H1 (cell line): ENCODE measurements at regions not wholly inside any gene's neighbourhood (a gene's known extent, or its start where the extent isn't known, plus 50 kb on each side); places are given as distances from the start of the nearest gene placed in this dataset. TPM values are rescaled to one million over a fixed set of nuclear protein-coding genes. Genes with fewer than 3 reads are reported as not detected.

Experiments used
- CTCF ChIA-PET: fragments of 300-600 bp; sonication (Branson Sonifier 250); formaldehyde crosslinking; loops from one replicate; lab custom pipeline; 2021; ENCODE audit not compliant: partially characterized antibody; lab: Charles Lee
- POLR2A ChIA-PET: fragments of 300-600 bp; sonication (Branson Sonifier 250); formaldehyde crosslinking; loops from one replicate; lab custom pipeline; 2021; ENCODE audit warnings: inconsistent platforms; ENCODE audit not compliant: partially characterized antibody; lab: Charles Lee
- DNase-seq, 2 experiments: peaks; one replicate each; pipeline versions ENCODE4 v3.0.0 to v3.0.0-alpha.2; 2010 to 2022; ENCODE audit warnings: low spot score in 2 of 2, low read depth in 1 of 2, mixed read lengths in 1 of 2
- FAIRE-seq: peaks from 2 replicates; lab custom pipeline; 2011; peaks lifted over from hg19 to GRCh38; lab: Jason Lieb, UNC
- H2AFZ ChIP-seq: 2 replicates; pipeline ENCODE4 v1.8.1; 2012; ENCODE audit warnings: low read length, inconsistent platforms
- H2AK5ac ChIP-seq: 2 replicates; pipeline ENCODE4 v1.6.1; 2013; ENCODE audit warnings: low read depth, low read length
- H2BK120ac ChIP-seq: replicated peaks from 2 replicates; pipeline ENCODE3; 2013; ENCODE audit warnings: low read depth, low read length, inconsistent platforms
- H2BK12ac ChIP-seq: 2 replicates; pipeline ENCODE4 v1.6.1; 2013; ENCODE audit warnings: low read depth, low read length
- H2BK15ac ChIP-seq: 2 replicates; pipeline ENCODE4 v1.6.1; 2013; ENCODE audit warnings: low read length
- H2BK20ac ChIP-seq: 2 replicates; pipeline ENCODE4 v1.6.1; 2013; ENCODE audit warnings: low read length
- H2BK5ac ChIP-seq: 2 replicates; pipeline ENCODE4 v1.6.1; 2013; ENCODE audit warnings: low read depth, low read length
- H3K14ac ChIP-seq: 2 replicates; pipeline ENCODE4 v1.6.1; 2013; ENCODE audit warnings: inconsistent platforms; ENCODE audit not compliant: insufficient read length
- H3K18ac ChIP-seq: 2 replicates; pipeline ENCODE4 v1.6.1; 2013; ENCODE audit warnings: low read length; ENCODE audit errors: extremely low read depth
- H3K23ac ChIP-seq: 2 replicates; pipeline ENCODE4 v1.6.1; 2013; ENCODE audit warnings: inconsistent platforms; ENCODE audit not compliant: insufficient read length
- H3K23me2 ChIP-seq: 2 replicates; pipeline ENCODE4 v1.6.1; 2013; ENCODE audit warnings: low read depth, low read length
- H3K27ac ChIP-seq: 2 replicates; pipeline ENCODE4 v1.6.1; 2011; ENCODE audit warnings: low read depth, low read length, inconsistent platforms
- H3K27me3 ChIP-seq, 4 experiments: replicated peaks in 1 of 4; 1 replicate in 1 of 4; 2 replicates in 3 of 4; pipeline versions ENCODE4 v1.6.1 to v1.8.1; 2011 to 2013; ENCODE audit warnings: low read length in 3 of 4, mild to moderate bottlenecking in 3 of 4, inconsistent platforms in 2 of 4, mixed read lengths in 2 of 4, moderate library complexity in 1 of 4; ENCODE audit not compliant: control insufficient read depth in 3 of 4, insufficient read depth in 3 of 4; ENCODE audit errors: extremely low read depth in 1 of 4
- H3K36me3 ChIP-seq, 4 experiments: 2 replicates each; pipeline versions ENCODE4 v1.6.1 to v1.8.1; 2011 to 2013; ENCODE audit warnings: mild to moderate bottlenecking in 4 of 4, low read length in 3 of 4, moderate library complexity in 2 of 4, control low read depth in 1 of 4, inconsistent platforms in 1 of 4; ENCODE audit not compliant: insufficient read depth in 4 of 4, control insufficient read depth in 2 of 4
- H3K4ac ChIP-seq: replicated peaks from 2 replicates; pipeline ENCODE3; 2013; ENCODE audit warnings: low read length, low read depth, mixed read lengths, inconsistent platforms; ENCODE audit not compliant: insufficient read length
- H3K4me1 ChIP-seq, 4 experiments: replicated peaks in 1 of 4; 1 replicate in 1 of 4; 2 replicates in 3 of 4; pipeline versions ENCODE4 v1.6.1 to v1.8.1; 2011 to 2013; ENCODE audit warnings: low read length in 3 of 4, inconsistent platforms in 2 of 4, mixed read lengths in 1 of 4; ENCODE audit not compliant: insufficient read depth in 4 of 4, control insufficient read depth in 3 of 4
- H3K4me2 ChIP-seq, 2 experiments: 2 replicates each; pipeline versions ENCODE4 v1.6.1 to v1.8.1; 2011 to 2013; ENCODE audit warnings: low read depth in 2 of 2, low read length in 2 of 2, control low read depth in 1 of 2, inconsistent platforms in 1 of 2, mild to moderate bottlenecking in 1 of 2; ENCODE audit not compliant: insufficient read depth in 1 of 2
- H3K4me3 ChIP-seq, 4 experiments: fragments of 200-600, 300-600 bp in 1 of 4; sonication (generic), shearing (Covaris generic), sonication (Bioruptor Twin) in 1 of 4; 2 replicates each; pipeline versions ENCODE4 v1.5.1 to v1.8.1; 2011 to 2016; ENCODE audit warnings: low read length in 4 of 4, low read depth in 3 of 4, control low read depth in 2 of 4, inconsistent platforms in 2 of 4, mild to moderate bottlenecking in 2 of 4, mixed read lengths in 1 of 4, moderate library complexity in 1 of 4; ENCODE audit not compliant: insufficient read depth in 2 of 4; ENCODE audit errors: extremely low read depth in 1 of 4
- H3K56ac ChIP-seq: replicated peaks from 2 replicates; pipeline ENCODE3; 2013; ENCODE audit warnings: low read depth, mild to moderate bottlenecking, mixed read lengths, low read length, inconsistent platforms; ENCODE audit not compliant: insufficient read length
- H3K79me1 ChIP-seq: 2 replicates; pipeline ENCODE4 v1.6.1; 2013; ENCODE audit warnings: low read depth, low read length, control low read depth
- H3K79me2 ChIP-seq, 2 experiments: 2 replicates each; pipeline versions ENCODE4 v1.6.1 to v1.8.1; 2012 to 2013; ENCODE audit warnings: low read length in 2 of 2, mild to moderate bottlenecking in 2 of 2, inconsistent platforms in 1 of 2; ENCODE audit not compliant: insufficient read depth in 2 of 2, control insufficient read depth in 1 of 2
- H3K9ac ChIP-seq, 4 experiments: replicated peaks in 1 of 4; 1 replicate in 1 of 4; 2 replicates in 3 of 4; pipeline versions ENCODE4 v1.6.1 to v1.8.1; 2011 to 2013; ENCODE audit warnings: low read depth in 3 of 4, low read length in 3 of 4, control low read depth in 2 of 4, mild to moderate bottlenecking in 2 of 4, moderate library complexity in 2 of 4, inconsistent platforms in 1 of 4; ENCODE audit errors: extremely low read depth in 1 of 4
- H3K9me3 ChIP-seq, 2 experiments: 2 replicates each; pipeline versions ENCODE4 v1.6.1 to v1.8.1; 2012 to 2013; ENCODE audit warnings: mild to moderate bottlenecking in 2 of 2, moderate library complexity in 2 of 2, control low read depth in 1 of 2, inconsistent platforms in 1 of 2, low read depth in 1 of 2, low read length in 1 of 2, mixed read lengths in 1 of 2; ENCODE audit not compliant: insufficient read depth in 2 of 2
- H4K20me1 ChIP-seq, 2 experiments: replicated peaks in 1 of 2; 2 replicates each; pipeline versions ENCODE3 to v1.8.1; 2011 to 2013; ENCODE audit warnings: inconsistent platforms in 2 of 2, low read length in 2 of 2, mild to moderate bottlenecking in 1 of 2; ENCODE audit not compliant: insufficient read depth in 2 of 2, control insufficient read depth in 1 of 2
- H4K5ac ChIP-seq: 2 replicates; pipeline ENCODE4 v1.6.1; 2013; ENCODE audit warnings: low read length, low read depth, mixed read lengths, inconsistent platforms; ENCODE audit not compliant: insufficient read length
- H4K8ac ChIP-seq: 2 replicates; pipeline ENCODE4 v1.8.0; 2013; ENCODE audit warnings: mild to moderate bottlenecking, moderate library complexity, low read length, inconsistent platforms; ENCODE audit not compliant: insufficient read depth; ENCODE audit errors: extremely low read depth
- H4K91ac ChIP-seq: replicated peaks from 2 replicates; pipeline ENCODE3; 2013; ENCODE audit warnings: low read length, mixed read lengths, inconsistent platforms; ENCODE audit not compliant: insufficient read length
- GTF2F1 ChIP-seq: IDR thresholded peaks from 2 replicates; pipeline ENCODE4 v1.6.1; 2012; ENCODE audit warnings: low read depth, low read length, improper control_type of control experiment, borderline replicate concordance
- MAFK ChIP-seq: IDR thresholded peaks from 2 replicates; pipeline ENCODE4 v1.6.1; 2012; ENCODE audit warnings: low read depth, mild to moderate bottlenecking, improper control_type of control experiment, low read length
- WGBS, 2 experiments: shearing (Covaris generic) in 1 of 2; methylation state at CpG; one replicate each; pipeline versions ENCODE4 v1.1.6 to v1.1.7; 2013 to 2015; ENCODE audit warnings: low lambda C conversion rate in 2 of 2, mixed read lengths in 2 of 2, inconsistent platforms in 1 of 2, low coverage in 1 of 2, missing lambda C conversion rate in 1 of 2; ENCODE audit not compliant: insufficient replicate concordance in 2 of 2, insufficient coverage in 1 of 2, insufficient read length in 1 of 2; ENCODE audit errors: extremely low coverage in 1 of 2, missing lambda C conversion rate in 1 of 2; 5-methylcytosine and 5-hydroxymethylcytosine counted together
- small RNA-seq: library from polyadenylated mRNA; stranded (forward); fragments of <200 nt; extraction: miRNeasy Mini kit (QIAGEN cat#:217004); gene quantifications from one replicate; pipeline ENCODE3, GENCODE V24; 2013; ENCODE audit not compliant: insufficient read depth

DNA sequence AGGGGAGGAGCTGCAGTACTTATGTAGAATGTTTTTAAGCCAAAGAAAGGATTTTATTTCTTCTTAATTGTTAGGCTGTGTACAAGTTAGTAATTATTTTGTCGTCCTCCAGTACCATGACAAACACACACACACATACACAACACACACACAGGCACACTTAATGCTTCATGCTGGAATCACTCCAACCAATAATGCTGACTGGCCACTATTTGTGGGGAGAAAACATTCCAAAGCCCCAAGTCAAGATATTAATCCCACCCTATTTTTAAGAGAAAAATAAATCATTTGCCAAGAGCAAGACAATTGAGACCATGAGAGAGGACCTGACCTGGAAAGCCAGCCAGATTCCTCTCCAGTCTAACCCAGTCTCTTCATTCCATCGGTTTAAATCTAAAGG, 51.8 kb upstream of the TMCO5A start:
- H3K4me3 ChIP-seq, result no peak overlapping the region
- FAIRE-seq, result no peak
- H2AFZ ChIP-seq, result no peak overlapping the region
- H2AK5ac ChIP-seq, result no peak overlapping the region
- ChIA-PET CTCF (interaction anchor here (0.6 to 5.0 kb wide), 4 partner anchors 9 to 268 kb away, joined by 3 to 44 read pairs (median 4); no protein-coding TSS in a partner anchor), POLR2A (no interaction called here)
- H3K27me3 ChIP-seq, result no peaks in the 10 kb centered on the region
- no peaks in the 10 kb centered on the region for H3K23me2 ChIP-seq
- H3K56ac ChIP-seq, result no peak overlapping the region
- H3K79me2 ChIP-seq, result no peaks in the 10 kb centered on the region
- H4K91ac ChIP-seq, result no peak overlapping the region
- H3K36me3 ChIP-seq, result no peaks in the 10 kb centered on the region
- H3K4ac ChIP-seq, result no peak overlapping the region
- H3K79me1 ChIP-seq, result no peaks in the 10 kb centered on the region
- DNase-seq, result no peak
- no peak overlapping the region for H2BK15ac ChIP-seq
- H2BK20ac ChIP-seq, result no peak overlapping the region
- H2BK5ac ChIP-seq, result no peak overlapping the region
- WGBS, 2 experiments, result 85% methylated on average over 2 of the region's 2 CpGs; no CpG with 5 or more reads in 1 of the 2 experiments
- H3K4me1 ChIP-seq, result no peaks in the 10 kb centered on the region
- H4K20me1 ChIP-seq, result no peaks in the 10 kb centered on the region
- no peak overlapping the region for H4K8ac ChIP-seq
- no peak overlapping the region for H3K27ac ChIP-seq
- H3K18ac ChIP-seq, result no peak overlapping the region
- no peak for TF ChIP-seq GTF2F1
- TF ChIP-seq MAFK, result 0 out of 2 replicates have a peak, but pooled peaks have one; percentile 33
- TF ChIP-seq, all 59 proteins: peak for 1
- H3K14ac ChIP-seq, result no peak overlapping the region
- H3K9me3 ChIP-seq, result no peaks in the 10 kb centered on the region
- no peak overlapping the region for H4K5ac ChIP-seq
- no peak overlapping the region for H3K4me2 ChIP-seq
- no peak overlapping the region for H3K9ac ChIP-seq
- H2BK120ac ChIP-seq, result no peak overlapping the region
- H3K23ac ChIP-seq, result no peak overlapping the region
- no peak overlapping the region for H2BK12ac ChIP-seq

Small RNAs in the stretch of these regions (small RNA-seq; reads per million reads assigned to genes)
- not detected for gene RF00017
